ENCODE measurements at regions not wholly inside any gene's neighbourhood (a gene's known extent, or its start where the extent isn't known, plus 50 kb on each side); places are given as distances from the start of the nearest gene placed in this dataset.
A peak's percentile ranks its signal among the peaks of the same experiment; 100 is the strongest.

DNA sequence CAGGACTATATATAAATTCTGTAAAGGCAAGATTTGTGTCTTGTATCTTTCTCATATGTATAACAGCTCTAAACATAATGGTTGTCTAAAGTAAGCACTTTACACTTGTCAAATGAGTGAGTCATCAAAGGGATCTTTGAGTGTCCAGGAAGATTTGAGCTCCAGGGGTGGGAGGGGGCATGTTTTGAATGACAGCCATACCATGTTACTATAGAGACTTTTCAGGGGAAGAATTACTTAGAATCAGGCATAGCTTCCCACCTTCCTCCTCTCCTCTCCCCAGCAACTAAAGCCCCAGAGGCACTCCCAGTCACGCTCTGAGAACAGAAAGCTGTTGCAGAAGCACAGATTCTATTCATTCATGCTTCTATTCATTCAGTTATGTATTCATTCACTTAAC is 65.8 kb upstream of the ALK start:
- no peak overlapping the region for H3K9ac ChIP-seq (ENCODE audit: insufficient read depth in 1 of 2, low read length in 2 of 2)
- no peak for ATAC-seq (ENCODE audit: insufficient read depth, low FRiP score)
- no peaks in the 10 kb centered on the region for H3K27me3 ChIP-seq (ENCODE audit: control insufficient read depth in 3 of 3, insufficient read depth in 3 of 3, low read length in 2 of 3)
- DNase-seq = peak in 1 of 3 donors; percentile 1
- no peak overlapping the region for H3K27ac ChIP-seq (ENCODE audit: low read depth in 1 of 2, low read length in 1 of 2)
- 71 to 85% methylated on average over 1 of the region's 1 CpG for WGBS, 2 donors
- no peak overlapping the region for H3K4me3 ChIP-seq
- no peak for TF ChIP-seq CTCF (IDR thresholded peaks at IDR 0.05; ENCODE audit: control extremely low read depth, extremely low read depth)
- no peaks in the 10 kb centered on the region for H3K9me3 ChIP-seq (ENCODE audit: control insufficient read depth in 4 of 4, insufficient read depth in 3 of 4, low read length in 3 of 4)
- no peaks in the 10 kb centered on the region for H3K36me3 ChIP-seq (ENCODE audit: control insufficient read depth in 4 of 4, insufficient read depth in 4 of 4, low read length in 4 of 4)
- no peaks in the 10 kb centered on the region for H3K4me1 ChIP-seq (ENCODE audit: control insufficient read depth in 5 of 5, insufficient read depth in 5 of 5, low read length in 5 of 5)

- H3K27me3 ChIP-seq (ENCODE audit: control insufficient read depth in 3 of 3, insufficient read depth in 3 of 3, low read length in 2 of 3) = no peaks in the 10 kb centered on the region
- H3K9ac ChIP-seq (ENCODE audit: insufficient read depth in 1 of 2, low read length in 2 of 2) = no peak overlapping the region
- TF ChIP-seq CTCF (IDR thresholded peaks at IDR 0.05; ENCODE audit: control extremely low read depth, extremely low read depth) = no peak
- H3K4me3 ChIP-seq = no peak overlapping the region
- peaks cover 0 to under 1% (median 0%) of the 10 kb centered on the region in 4 donors for H3K9me3 ChIP-seq (ENCODE audit: control insufficient read depth in 4 of 4, insufficient read depth in 3 of 4, low read length in 3 of 4)
- no peaks in the 10 kb centered on the region for H3K4me1 ChIP-seq (ENCODE audit: control insufficient read depth in 5 of 5, insufficient read depth in 5 of 5, low read length in 5 of 5)
- 67 to 72% methylated on average over 4 of the region's 4 CpGs for WGBS, 2 donors
- no peak overlapping the region for H3K27ac ChIP-seq (ENCODE audit: low read depth in 1 of 2, low read length in 1 of 2)
- ATAC-seq (ENCODE audit: insufficient read depth, low FRiP score) (no peak), DNase-seq (no peak)
- H3K36me3 ChIP-seq (ENCODE audit: control insufficient read depth in 4 of 4, insufficient read depth in 4 of 4, low read length in 4 of 4) = no peaks in the 10 kb centered on the region
Measured at GRCh38 chr2:29990129-29990528, 68.7 kb upstream of the ALK start.

- Histone ChIP-seq H3K27me3 (ENCODE audit: control insufficient read depth in 3 of 3, insufficient read depth in 3 of 3, low read length in 2 of 3) (no peaks in the 10 kb centered on the region), H3K4me1 (ENCODE audit: control insufficient read depth in 5 of 5, insufficient read depth in 5 of 5, low read length in 5 of 5) (no peaks in the 10 kb centered on the region), H3K4me3 (no peak overlapping the region), H3K9me3 (ENCODE audit: control insufficient read depth in 4 of 4, insufficient read depth in 3 of 4, low read length in 3 of 4) (peaks cover 0 to 3% (median 0%) of the 10 kb centered on the region in 4 donors), H3K36me3 (ENCODE audit: control insufficient read depth in 4 of 4, insufficient read depth in 4 of 4, low read length in 4 of 4) (no peaks in the 10 kb centered on the region), H3K27ac (ENCODE audit: low read depth in 1 of 2, low read length in 1 of 2) (no peak overlapping the region), H3K9ac (ENCODE audit: insufficient read depth in 1 of 2, low read length in 2 of 2) (no peak overlapping the region)
- WGBS, 2 donors = 82 to 86% methylated on average over 3 of the region's 3 CpGs
- DNase-seq (no peak), ATAC-seq (ENCODE audit: insufficient read depth, low FRiP score) (no peak)
- no peak for TF ChIP-seq CTCF (IDR thresholded peaks at IDR 0.05; ENCODE audit: control extremely low read depth, extremely low read depth)
Measured at GRCh38 chr2:29991086-29991485, 69.7 kb upstream of the ALK start.

GRCh38 chr2:29995241-29995640 is 73.9 kb upstream of the ALK start:
- no peak for ATAC-seq (ENCODE audit: insufficient read depth, low FRiP score)

More at GRCh38 chr2:29995241-29995640, 73.9 kb upstream of the ALK start:
- H3K27ac ChIP-seq (ENCODE audit: low read depth in 1 of 2, low read length in 1 of 2) = no peak overlapping the region
- H3K36me3 ChIP-seq (ENCODE audit: control insufficient read depth in 4 of 4, insufficient read depth in 4 of 4, low read length in 4 of 4) = no peaks in the 10 kb centered on the region
- H3K4me1 ChIP-seq (ENCODE audit: control insufficient read depth in 5 of 5, insufficient read depth in 5 of 5, low read length in 5 of 5) = no peaks in the 10 kb centered on the region
- H3K9ac ChIP-seq (ENCODE audit: insufficient read depth in 1 of 2, low read length in 2 of 2) = no peak overlapping the region
- 50 to 55% methylated on average over 1 of the region's 1 CpG for WGBS, 2 donors
- no peaks in the 10 kb centered on the region for H3K27me3 ChIP-seq (ENCODE audit: control insufficient read depth in 3 of 3, insufficient read depth in 3 of 3, low read length in 2 of 3)
- TF ChIP-seq CTCF (IDR thresholded peaks at IDR 0.05; ENCODE audit: control extremely low read depth, extremely low read depth) = no peak
- H3K9me3 ChIP-seq (ENCODE audit: control insufficient read depth in 4 of 4, insufficient read depth in 3 of 4, low read length in 3 of 4) = peaks cover 0 to 3% (median 0%) of the 10 kb centered on the region in 4 donors
- no peak overlapping the region for H3K4me3 ChIP-seq
- DNase-seq = no peak

Measured in lung (tissue), 11 donors.